GM21423 (cell line): ENCODE measurements at regions not wholly inside any gene's neighbourhood (a gene's known extent, or its start where the extent isn't known, plus 50 kb on each side); places are given as distances from the start of the nearest gene placed in this dataset.

Experiments
- ATAC-seq: cut with Tn5 transposase; IDR thresholded peaks from one replicate; pipeline ENCODE4 v1.9.1; 2021; ENCODE audit warnings: mild to moderate bottlenecking, moderate library complexity; ENCODE audit not compliant: unreplicated experiment

DNA sequence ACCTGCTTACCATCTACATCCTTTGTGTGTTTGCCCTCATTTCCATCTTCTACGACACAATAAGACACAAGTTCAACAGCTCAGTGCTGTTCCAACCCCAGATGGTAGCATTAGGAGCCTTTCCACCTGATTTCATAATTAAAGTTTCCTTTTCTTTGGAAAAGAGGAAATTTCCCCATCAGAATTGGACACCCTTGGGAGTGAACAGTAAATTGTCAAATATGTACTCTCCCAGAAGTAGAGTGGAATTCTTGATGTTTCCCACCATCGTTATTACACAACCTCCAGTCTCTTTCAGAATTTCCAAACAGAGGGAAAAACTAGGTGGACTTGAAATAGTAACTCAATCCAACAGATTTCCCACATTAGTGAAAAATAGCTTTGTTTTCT is 337.6 kb upstream of the OR4E1 start:
- ATAC-seq = no peak

DNA sequence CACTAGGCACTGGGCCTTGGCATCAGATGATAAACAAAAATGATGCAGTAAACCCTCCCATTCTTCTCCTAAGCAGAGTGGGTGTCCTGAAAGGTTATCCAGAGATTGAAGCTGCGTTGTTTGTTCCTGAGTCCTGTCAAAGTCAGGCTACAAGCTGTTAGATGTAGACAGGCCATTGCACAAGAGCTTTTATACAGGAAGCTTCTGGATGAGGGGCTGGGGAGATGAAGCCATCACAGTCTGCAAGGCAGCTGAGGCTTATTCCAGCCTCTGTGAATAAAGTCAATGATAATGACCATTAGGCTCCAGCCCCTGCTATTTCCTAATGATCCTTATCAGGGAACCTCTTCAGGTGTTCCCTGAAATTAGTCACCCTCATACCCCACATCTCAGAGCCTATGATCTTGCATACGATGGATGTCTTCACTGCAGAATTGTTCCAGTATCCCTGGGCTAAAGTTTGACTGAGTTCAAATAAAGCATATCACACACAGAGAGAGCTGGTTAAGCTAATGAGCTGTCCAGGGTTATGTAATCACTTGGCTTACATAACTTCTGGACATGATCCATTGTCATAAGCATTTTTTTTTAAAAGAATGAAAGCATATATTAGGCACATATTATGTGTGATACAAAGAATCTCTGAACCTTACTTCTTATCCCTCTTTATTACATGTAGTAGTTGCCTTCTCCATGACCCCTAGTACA is 337.1 kb upstream of the OR4E1 start:
- ATAC-seq = no peak

DNA sequence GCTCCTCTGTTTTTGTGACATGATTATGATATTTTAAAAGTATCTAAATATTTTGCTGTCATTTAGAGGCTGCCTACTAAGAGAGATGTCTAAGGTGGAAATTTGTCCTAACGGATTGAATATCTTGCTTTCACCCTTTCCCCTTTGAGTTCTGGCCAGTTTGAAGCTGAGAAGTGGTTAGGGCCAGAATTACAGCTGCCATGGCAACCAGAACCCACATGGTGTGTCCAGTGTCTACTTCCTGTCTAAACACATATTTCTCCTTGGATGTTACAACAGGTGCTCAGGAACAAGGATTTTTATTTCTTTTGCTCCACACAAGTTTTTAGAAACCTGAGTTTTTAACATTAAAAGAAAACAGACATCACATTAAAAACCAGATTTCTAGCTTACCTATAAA is 335.1 kb upstream of the OR4E1 start:
- no peak for ATAC-seq

DNA sequence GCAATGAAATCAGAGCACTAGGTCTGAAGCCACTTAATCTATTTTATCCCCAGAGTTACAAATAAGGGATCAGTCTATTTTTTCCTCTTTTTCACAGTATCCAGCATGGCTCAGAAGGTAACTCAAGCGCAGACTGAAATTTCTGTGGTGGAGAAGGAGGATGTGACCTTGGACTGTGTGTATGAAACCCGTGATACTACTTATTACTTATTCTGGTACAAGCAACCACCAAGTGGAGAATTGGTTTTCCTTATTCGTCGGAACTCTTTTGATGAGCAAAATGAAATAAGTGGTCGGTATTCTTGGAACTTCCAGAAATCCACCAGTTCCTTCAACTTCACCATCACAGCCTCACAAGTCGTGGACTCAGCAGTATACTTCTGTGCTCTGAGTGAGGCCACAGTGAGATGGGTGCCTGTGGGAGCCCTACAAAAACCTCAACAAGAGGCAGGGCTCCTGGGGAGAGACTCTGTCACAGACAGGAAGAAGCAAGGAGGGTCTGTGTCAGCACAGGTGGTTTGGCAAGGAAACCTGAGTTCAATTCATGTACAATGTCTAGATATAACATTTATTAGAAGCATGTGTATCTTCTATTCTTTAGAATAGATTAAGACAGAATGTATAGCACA is 334.3 kb upstream of the OR4E1 start:
- no peak for ATAC-seq

DNA sequence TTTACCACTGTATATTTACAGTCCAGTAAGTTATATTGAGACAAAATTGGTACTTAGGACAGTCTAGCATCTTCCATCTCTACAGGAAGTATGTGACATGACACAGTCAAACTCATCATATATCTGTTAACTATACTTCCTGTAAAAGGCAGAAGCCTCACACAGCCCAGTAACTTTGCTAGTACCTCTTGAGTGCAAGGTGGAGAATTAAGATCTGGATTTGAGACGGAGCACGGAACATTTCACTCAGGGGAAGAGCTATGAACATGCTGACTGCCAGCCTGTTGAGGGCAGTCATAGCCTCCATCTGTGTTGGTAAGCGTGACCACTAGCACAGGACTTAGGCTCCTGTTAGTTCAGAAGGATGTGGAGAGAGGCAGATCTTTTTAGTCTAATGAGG is 333.7 kb upstream of the OR4E1 start:
- no peak for ATAC-seq

DNA sequence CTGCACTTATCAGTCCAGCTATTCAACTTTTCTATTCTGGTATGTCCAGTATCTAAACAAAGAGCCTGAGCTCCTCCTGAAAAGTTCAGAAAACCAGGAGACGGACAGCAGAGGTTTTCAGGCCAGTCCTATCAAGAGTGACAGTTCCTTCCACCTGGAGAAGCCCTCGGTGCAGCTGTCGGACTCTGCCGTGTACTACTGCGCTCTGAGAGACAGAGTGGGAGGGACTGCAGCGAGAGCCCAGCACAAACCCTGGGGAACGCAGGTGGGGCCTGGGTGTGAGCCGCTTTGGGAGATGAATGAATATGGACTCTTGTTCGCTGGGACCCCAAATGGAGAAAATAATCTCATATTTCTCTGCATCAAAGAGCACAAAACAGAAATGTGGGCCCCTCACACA is 329.8 kb upstream of the OR4E1 start:
- no peak for ATAC-seq

DNA sequence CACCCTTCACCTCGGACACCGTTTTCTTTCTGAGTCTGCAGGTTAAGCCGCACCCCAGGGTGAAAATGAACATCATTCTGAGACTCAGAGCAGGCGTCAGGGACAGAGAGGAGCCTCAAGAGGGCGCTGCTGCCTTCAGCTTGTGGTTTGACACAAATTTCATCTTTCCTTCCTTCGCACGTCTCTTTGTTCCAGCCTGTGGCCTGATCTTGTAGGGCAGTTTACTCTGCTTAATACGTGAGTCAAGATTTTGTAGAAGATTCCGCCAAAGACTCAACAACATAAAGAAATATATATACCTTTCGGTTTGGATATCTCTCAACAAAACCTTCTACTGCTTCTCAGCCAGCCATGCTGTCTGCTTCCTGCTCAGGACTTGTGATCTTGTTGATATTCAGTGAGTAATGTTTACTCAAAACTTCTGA is 329.3 kb upstream of the OR4E1 start:
- ATAC-seq = no peak

DNA sequence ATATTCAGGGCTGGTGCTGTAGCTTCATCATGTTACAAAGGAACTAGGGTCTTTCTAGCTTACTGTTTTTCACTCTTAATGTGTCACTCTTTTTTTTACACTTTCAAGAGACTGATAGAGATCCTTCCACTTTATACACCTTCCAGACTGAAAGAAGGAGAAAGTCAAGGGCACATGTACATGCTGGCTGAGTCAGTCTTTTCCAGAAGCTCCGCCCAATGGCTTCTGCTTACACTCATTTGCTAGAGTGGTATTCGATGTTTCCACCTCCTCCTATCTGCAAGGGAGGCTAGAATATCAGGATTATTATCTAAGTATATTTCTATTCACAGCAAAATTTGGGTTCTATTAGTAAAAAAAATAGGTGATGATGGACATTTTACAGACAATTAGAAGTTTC is 325.8 kb upstream of the OR4E1 start:
- ATAC-seq = no peak

DNA sequence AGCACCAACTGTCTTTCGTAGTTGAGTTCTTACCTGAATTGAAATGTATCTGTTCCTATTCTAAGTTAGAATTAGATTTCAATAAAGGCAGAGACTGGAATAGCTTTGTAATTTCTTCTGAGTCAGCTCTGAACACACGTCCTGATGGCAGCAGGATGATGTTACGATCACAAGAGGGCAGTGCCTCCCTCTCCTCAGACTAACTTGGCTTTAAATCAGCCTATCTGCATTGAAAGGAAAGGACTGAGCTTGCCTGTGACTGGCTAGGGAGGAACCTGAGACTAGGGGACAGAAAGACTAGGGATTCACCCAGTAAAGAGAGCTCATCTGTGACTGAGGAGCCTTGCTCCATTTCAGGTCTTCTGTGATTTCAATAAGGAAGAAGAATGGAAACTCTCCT is 323.7 kb upstream of the OR4E1 start:
- ATAC-seq = no peak

DNA sequence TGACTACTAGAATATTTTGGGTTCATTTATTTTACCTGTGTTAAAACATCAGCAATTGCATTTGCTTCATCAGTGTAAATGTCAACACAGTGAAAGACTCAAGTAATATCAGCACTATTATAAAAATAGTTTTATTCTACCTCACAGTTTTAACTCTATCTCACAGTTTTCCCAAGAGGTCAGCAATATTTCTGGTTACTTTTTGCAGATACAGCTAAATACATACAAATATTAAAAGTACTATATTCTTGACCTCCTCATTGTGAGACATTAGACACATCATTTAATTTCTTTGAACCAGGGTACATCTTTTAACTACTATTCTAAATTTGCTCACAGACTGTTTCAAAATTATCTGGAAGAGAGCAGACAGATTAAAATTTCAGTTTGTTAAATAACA is 321.7 kb upstream of the OR4E1 start:
- ATAC-seq = no peak

DNA sequence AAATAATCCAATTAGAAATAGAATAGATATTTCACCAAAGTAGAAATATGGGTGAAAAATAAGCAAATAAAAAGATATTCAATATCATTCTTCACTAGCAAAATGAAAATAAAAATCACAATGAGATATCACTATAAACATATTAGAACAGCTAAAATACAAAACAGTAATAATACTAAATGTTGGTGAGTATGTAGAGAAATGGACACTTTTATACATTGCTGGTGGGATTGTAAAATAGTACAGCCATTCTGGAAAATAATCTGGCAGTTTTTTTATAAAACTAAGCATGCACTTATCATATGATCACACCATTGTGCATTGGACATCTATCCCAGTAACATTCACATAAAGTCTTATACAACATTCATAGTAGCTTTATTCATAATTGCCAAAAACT is 320.2 kb upstream of the OR4E1 start:
- ATAC-seq = no peak

DNA sequence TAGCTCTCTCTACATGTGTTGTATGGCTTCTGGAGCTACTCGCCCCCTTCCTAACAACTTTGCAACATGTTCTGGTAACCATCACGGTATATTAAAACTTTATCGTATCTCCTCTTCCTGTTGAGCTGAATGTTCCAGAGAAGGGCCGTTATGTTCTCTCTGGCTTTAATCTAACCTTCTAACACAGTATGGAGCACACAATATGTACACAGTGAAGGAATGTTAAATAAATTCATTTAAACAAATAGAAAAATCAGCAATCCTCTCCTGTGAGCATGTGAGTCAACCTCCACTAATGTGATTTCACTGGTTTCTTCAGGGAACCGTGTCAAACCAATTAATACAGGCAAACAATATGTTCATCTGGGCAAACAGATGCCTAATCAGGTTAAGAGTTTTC is 319.5 kb upstream of the OR4E1 start:
- no peak for ATAC-seq

DNA sequence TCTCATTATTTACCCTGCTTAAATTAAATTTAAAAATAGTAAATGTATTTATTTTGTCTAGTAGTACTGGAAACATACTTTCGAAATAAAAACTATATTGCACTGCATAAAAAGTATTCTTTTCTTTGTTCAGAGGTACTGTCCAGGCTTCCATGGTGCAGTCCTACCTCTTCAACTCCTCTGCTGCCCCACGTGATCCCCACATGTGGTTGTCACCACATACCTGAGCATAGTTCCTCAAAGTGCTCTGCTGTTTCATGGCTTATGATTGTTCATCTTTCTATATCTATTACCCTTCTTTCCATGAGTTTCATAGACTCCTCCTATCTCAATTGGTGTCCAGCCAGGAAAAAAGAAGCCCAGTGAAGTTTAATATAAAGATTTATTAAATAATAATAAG is 317.5 kb upstream of the OR4E1 start:
- ATAC-seq = no peak

DNA sequence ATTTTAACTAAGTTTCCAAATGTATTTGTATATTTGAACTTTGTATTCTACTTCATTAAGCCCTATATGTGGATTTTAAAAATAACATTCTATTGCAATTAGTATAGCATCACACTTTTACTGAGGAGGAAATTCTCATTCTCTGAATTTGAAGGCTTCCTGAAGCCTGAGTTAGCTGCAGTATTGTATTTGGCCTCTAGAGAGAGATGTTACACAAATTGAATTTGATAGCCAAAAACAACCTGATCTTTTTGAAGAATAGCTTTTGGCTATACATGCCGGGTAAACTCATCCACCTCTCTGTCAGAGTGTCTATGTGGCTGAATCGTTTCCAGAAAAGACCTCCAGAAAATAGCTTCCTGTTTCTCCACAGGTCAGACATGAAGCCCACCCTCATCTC is 316.5 kb upstream of the OR4E1 start:
- no peak for ATAC-seq

DNA sequence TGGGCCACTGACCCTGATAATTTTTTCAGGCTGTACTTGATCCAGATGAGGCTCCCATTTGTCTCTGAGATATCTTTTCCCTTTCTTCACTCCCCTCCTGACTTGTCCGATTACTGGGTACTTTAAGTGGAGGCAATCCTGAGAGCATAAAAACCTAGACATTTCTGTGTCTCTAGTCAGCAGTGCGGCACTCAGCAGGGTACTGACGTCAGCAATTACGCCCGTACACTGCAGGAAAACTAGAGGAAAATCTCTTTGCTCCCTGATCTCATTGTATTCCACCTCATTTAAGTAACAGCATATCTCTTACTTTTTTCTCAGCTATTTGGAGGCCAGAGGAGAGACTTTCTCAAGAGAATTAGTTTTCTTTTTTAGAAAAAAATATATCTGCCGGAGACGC is 315.5 kb upstream of the OR4E1 start:
- no peak for ATAC-seq

DNA sequence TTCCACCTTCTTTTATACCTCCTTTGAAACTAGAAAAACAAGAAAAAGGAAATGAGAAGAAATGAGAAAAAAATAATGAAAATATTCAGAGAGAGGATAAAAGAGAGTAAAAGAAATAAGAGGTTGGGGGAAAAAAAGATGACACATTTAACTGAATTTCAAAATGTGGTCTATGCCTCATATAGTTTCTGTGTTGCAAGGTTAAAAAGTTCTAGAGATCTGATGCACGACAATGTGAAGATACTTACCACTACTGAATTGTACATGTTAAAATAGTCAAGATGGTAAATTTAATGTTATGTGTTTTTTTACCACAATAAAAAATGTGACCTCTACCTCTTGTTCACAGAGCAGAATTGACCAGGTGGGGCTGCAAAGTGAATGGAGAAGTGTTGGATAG is 314.8 kb upstream of the OR4E1 start:
- ATAC-seq = no peak

DNA sequence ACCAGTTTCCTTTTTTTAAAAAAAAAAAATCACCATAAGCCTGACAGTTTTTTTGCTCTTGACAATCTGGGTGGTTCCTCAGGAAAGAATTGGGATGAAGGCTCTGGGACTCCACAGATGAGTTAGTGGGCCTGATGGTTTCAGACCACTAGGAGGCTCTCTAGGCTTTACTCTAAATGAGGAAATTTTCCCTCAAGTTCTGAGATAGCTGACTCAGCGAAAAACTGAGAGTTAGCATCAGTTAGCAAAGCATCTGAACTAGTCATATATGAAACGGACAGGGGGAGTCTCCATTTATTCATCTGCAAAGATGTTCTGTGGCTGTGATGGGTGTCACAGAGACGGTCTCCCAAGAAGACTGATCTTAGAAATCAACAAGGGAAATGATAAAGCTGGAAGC is 314.3 kb upstream of the OR4E1 start:
- ATAC-seq = no peak

DNA sequence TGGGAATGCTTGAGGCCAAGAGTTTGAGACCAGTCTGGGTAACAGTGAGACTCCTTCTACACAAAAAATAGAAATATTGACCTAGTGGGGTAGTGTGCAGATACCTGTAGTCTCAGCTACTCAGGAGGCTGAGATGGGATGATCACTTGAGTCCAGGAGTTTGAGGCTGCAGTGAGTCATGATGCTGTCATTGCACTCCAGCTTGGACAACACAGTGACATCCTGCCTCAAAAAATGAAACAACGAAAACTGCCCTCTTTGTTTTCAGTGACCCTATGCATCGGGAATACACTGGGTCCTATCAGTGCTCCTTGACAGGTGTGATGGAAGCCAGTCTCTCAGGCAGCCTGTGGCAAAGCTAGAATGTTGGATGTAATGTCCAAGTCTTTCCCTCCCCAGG is 311.5 kb upstream of the OR4E1 start:
- ATAC-seq = no peak

DNA sequence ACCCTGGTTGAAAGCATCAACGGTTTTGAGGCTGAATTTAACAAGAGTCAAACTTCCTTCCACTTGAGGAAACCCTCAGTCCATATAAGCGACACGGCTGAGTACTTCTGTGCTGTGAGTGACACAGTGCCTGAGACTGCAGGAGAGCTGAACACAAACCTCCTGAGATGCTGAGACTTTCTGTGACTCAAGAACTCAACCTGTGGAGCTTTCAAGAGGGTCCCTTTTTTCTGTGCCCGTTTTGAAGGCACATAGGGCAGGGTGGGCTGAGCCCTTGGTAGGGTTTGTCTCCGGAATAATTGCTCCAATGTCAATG is 305.3 kb upstream of the OR4E1 start:
- no peak for ATAC-seq

DNA sequence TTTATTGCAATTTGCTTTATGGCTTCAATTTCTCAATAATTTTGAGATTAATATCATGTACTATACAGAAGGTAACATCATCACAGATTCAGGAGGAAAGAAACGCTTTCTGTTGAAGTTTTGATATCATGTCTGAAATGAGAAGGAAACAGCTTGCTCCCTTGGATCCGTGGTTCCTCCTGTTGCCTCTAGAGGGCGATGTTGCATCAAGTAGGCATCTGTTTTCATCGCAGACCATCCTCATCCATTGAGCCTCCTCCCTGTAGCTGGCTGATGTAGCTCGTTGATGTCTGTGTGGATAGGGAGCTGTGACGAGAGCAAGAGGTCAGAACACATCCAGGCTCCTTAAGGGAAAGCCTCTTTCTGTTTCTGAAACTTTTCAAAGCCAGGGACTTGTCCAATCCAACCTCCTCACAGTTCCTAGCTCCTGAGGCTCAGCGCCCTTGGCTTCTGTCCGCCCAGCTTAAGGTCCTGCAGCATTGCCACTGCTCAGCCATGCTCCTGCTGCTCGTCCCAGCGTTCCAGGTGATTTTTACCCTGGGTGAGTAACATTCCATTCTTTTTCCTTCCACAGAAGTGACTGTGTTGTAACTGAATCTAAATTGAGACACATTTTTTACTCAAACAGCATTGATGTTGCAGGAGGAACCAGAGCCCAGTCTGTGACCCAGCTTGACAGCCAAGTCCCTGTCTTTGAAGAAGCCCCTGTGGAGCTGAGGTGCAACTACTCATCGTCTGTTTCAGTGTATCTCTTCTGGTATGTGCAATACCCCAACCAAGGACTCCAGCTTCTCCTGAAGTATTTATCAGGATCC is 304.8 kb upstream of the OR4E1 start:
- ATAC-seq = no peak

DNA sequence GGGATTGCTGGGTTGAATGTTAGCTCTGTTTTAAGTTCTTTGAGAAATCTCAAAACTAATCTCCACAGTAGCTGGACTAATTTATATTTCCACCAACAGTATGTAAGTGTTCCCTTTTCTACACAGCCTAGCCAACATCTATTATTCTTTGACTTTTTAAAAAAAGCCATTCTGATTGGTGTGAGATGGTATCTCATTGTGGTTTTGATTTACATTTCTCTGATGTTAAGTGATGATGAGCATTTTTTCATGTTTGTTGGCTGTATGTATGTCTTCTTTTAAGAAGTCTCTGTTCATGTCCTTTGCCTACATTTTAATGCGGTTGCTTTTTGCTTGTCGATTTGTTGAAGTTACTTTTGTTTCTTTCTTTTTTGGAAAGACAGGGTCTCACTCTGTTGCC is 301.1 kb upstream of the OR4E1 start:
- no peak for ATAC-seq

DNA sequence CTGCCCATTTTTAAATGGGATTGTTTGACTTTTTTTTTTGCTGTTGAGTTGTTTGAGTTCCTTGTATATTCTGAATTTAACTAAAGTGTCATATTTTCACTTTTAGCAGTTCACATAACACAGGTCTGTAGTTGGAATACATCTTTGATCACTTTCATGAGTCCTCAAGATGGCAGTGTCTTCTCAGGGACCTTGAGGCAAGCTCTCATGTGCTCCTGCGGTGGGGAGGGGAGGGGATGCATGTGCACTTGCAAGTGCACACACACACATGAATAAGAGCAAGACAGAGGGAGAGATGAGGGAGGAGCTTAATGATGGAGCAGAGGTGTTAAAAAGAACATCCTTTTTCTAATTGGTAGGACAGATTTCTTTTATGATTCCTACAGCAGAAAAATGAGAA is 291.4 kb upstream of the OR4E1 start:
- ATAC-seq = no peak
